ENCODE measurements at regions not wholly inside any gene's neighbourhood (a gene's known extent, or its start where the extent isn't known, plus 50 kb on each side); places are given as distances from the start of the nearest gene placed in this dataset.

- no peak for DNase-seq
- H3K4me3 ChIP-seq = no peak overlapping the region
- no peak overlapping the region for H3K27ac ChIP-seq
- no peaks in the 10 kb centered on the region for H3K36me3 ChIP-seq
- 70 to 78% (median 76%) methylated on average over 1 of the region's 1 CpG for WGBS, 3 donors
- no peaks in the 10 kb centered on the region for H3K4me1 ChIP-seq (ENCODE audit: insufficient read depth)
- no peaks in the 10 kb centered on the region for H3K9me3 ChIP-seq
- H3K27me3 ChIP-seq = no peaks in the 10 kb centered on the region
- TF ChIP-seq, protein P1, sequence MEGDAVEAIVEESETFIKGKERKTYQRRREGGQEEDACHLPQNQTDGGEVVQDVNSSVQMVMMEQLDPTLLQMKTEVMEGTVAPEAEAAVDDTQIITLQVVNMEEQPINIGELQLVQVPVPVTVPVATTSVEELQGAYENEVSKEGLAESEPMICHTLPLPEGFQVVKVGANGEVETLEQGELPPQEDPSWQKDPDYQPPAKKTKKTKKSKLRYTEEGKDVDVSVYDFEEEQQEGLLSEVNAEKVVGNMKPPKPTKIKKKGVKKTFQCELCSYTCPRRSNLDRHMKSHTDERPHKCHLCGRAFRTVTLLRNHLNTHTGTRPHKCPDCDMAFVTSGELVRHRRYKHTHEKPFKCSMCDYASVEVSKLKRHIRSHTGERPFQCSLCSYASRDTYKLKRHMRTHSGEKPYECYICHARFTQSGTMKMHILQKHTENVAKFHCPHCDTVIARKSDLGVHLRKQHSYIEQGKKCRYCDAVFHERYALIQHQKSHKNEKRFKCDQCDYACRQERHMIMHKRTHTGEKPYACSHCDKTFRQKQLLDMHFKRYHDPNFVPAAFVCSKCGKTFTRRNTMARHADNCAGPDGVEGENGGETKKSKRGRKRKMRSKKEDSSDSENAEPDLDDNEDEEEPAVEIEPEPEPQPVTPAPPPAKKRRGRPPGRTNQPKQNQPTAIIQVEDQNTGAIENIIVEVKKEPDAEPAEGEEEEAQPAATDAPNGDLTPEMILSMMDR (IDR thresholded peaks at IDR 0.05) = no peak
- TF ChIP-seq EP300 (IDR thresholded peaks at IDR 0.05) = no peak
- no peak for TF ChIP-seq POLR2A (IDR thresholded peaks at IDR 0.05)
- intact Hi-C loops (cut with DNase I) = no loop called here
Measured at GRCh38 chr22:26851125-26851524, 193.7 kb downstream of the MIAT start.

DNA sequence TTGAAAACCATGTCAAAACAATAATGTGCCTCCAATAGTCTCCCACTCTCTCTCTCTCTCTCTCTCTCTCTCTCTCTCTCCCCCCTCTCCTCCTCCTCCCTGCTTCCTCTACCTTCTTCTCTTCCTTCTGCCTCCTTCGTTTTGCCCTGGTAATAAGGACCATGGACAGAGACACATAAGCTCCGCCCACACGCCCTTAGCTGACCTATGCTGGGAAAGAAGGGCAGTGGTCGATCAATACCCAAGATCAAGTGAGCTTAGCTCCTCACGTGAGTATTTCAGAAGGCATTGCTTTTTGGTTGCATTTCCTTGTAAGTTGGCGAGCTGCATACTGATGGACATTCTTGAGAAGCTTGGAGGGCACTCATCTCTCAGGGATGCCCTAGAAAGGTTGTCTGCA is 194.8 kb downstream of the MIAT start:
- no peak for TF ChIP-seq EP300 (IDR thresholded peaks at IDR 0.05)
- no peak for TF ChIP-seq POLR2A (IDR thresholded peaks at IDR 0.05)
- TF ChIP-seq, protein P1 (IDR thresholded peaks at IDR 0.05) = no peak
- WGBS, 3 donors = 48 to 57% (median 54%) methylated on average over 6 of the region's 6 CpGs
- Histone ChIP-seq H3K27ac (no peak overlapping the region), H3K27me3 (no peaks in the 10 kb centered on the region), H3K4me3 (no peak overlapping the region), H3K9me3 (no peaks in the 10 kb centered on the region), H3K4me1 (ENCODE audit: insufficient read depth) (no peaks in the 10 kb centered on the region), H3K36me3 (no peaks in the 10 kb centered on the region)
- intact Hi-C loops (cut with DNase I) = no loop called here
- DNase-seq = no peak

GRCh38 chr22:26853071-26853470 is 195.7 kb downstream of the MIAT start:
- no peak for DNase-seq
- H3K36me3 ChIP-seq = no peaks in the 10 kb centered on the region
- H3K4me3 ChIP-seq = no peak overlapping the region
- H3K9me3 ChIP-seq = no peaks in the 10 kb centered on the region
- intact Hi-C loops (cut with DNase I) = no loop called here
- no peak for TF ChIP-seq POLR2A (IDR thresholded peaks at IDR 0.05)
- TF ChIP-seq, protein P1 (IDR thresholded peaks at IDR 0.05) = no peak
- no peak for TF ChIP-seq EP300 (IDR thresholded peaks at IDR 0.05)
- H3K27ac ChIP-seq = no peak overlapping the region
- H3K4me1 ChIP-seq (ENCODE audit: insufficient read depth) = no peaks in the 10 kb centered on the region
- 87 to 90% (median 90%) methylated on average over 4 of the region's 4 CpGs for WGBS, 3 donors
- H3K27me3 ChIP-seq = no peaks in the 10 kb centered on the region

DNA sequence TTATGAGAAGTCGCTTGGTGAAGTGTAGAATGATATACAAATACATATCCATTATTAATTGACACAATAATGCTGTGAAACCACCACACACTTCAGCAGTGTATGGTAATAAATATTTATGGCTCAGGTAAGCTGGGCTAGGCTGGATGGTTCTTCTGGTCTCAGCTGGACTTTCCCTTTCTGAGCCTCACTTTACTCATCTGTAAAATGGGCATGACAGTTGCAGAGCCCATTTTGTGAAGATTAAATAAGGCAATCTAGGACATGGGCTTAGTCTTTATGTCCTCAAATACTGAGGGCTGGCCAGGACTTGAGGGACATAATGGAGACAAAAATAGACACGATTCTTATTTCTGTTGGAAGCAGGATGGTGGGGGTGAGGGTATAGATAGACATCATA is 196.1 kb downstream of the MIAT start:
- TF ChIP-seq, protein P1 (IDR thresholded peaks at IDR 0.05) = no peak
- no peak for TF ChIP-seq EP300 (IDR thresholded peaks at IDR 0.05)
- no peak for TF ChIP-seq POLR2A (IDR thresholded peaks at IDR 0.05)
- Histone ChIP-seq H3K36me3 (no peaks in the 10 kb centered on the region), H3K27ac (no peak overlapping the region), H3K4me1 (ENCODE audit: insufficient read depth) (no peaks in the 10 kb centered on the region), H3K9me3 (no peaks in the 10 kb centered on the region), H3K4me3 (no peak overlapping the region), H3K27me3 (no peaks in the 10 kb centered on the region)
- intact Hi-C loops (cut with DNase I) = no loop called here
- no peak for DNase-seq
- WGBS, 3 donors = 91 to 96% (median 94%) methylated on average over 2 of the region's 2 CpGs

GRCh38 chr22:26857169-26857568 is 199.8 kb downstream of the MIAT start:
- no peaks in the 10 kb centered on the region for H3K4me1 ChIP-seq (ENCODE audit: insufficient read depth)
- H3K27me3 ChIP-seq = no peaks in the 10 kb centered on the region
- no peak for TF ChIP-seq EP300 (IDR thresholded peaks at IDR 0.05)
- TF ChIP-seq, protein P1 (IDR thresholded peaks at IDR 0.05) = no peak
- no peaks in the 10 kb centered on the region for H3K36me3 ChIP-seq
- H3K9me3 ChIP-seq = no peaks in the 10 kb centered on the region
- WGBS, 3 donors = 76 to 80% (median 77%) methylated on average over 5 of the region's 5 CpGs
- no peak for DNase-seq
- no peak overlapping the region for H3K4me3 ChIP-seq
- H3K27ac ChIP-seq = no peak overlapping the region
- intact Hi-C loops (cut with DNase I) = no loop called here
